H9 (cell line): ENCODE measurements at regions not wholly inside any gene's neighbourhood (a gene's known extent, or its start where the extent isn't known, plus 50 kb on each side); places are given as distances from the start of the nearest gene placed in this dataset.

Experiments used
- DNase-seq: peaks from one replicate; pipeline ENCODE4 v3.0.0-alpha.2; 2017
- H2AFZ ChIP-seq: one replicate; pipeline ENCODE4 v1.6.1; 2013; ENCODE audit warnings: mild to moderate bottlenecking, low read length, control low read depth, moderate library complexity
- H2AK5ac ChIP-seq: 2 replicates; pipeline ENCODE4 v1.6.1; 2013; ENCODE audit warnings: low read length, control low read depth, mixed read lengths; ENCODE audit not compliant: insufficient read length
- H2BK120ac ChIP-seq: one replicate; pipeline ENCODE4 v1.6.1; 2013; ENCODE audit warnings: low read depth, mild to moderate bottlenecking, low read length, control low read depth, inconsistent platforms; ENCODE audit not compliant: poor library complexity, severe bottlenecking
- H2BK12ac ChIP-seq: 2 replicates; pipeline ENCODE4 v1.6.1; 2013; ENCODE audit warnings: low read length, control low read depth, mixed read lengths, low read depth; ENCODE audit not compliant: insufficient read length
- H2BK15ac ChIP-seq: 2 replicates; pipeline ENCODE4 v1.6.1; 2013; ENCODE audit warnings: low read depth, low read length, control low read depth
- H2BK20ac ChIP-seq: one replicate; pipeline ENCODE4 v1.6.1; 2013; ENCODE audit warnings: low read depth, mild to moderate bottlenecking, low read length, control low read depth, inconsistent platforms; ENCODE audit not compliant: poor library complexity, severe bottlenecking
- H2BK5ac ChIP-seq: 2 replicates; pipeline ENCODE4 v1.6.1; 2013; ENCODE audit warnings: low read length, control low read depth, mixed read lengths; ENCODE audit not compliant: insufficient read length
- H3K14ac ChIP-seq: 2 replicates; pipeline ENCODE4 v1.6.1; 2013; ENCODE audit warnings: low read length, control low read depth; ENCODE audit not compliant: insufficient read depth
- H3K18ac ChIP-seq: 2 replicates; pipeline ENCODE4 v1.6.1; 2013; ENCODE audit warnings: low read depth, mild to moderate bottlenecking, mixed read lengths, low read length, control low read depth; ENCODE audit not compliant: insufficient read length
- H3K23ac ChIP-seq: 2 replicates; pipeline ENCODE4 v1.6.1; 2013; ENCODE audit warnings: low read length, control low read depth, mixed read lengths, low read depth; ENCODE audit not compliant: insufficient read length
- H3K23me2 ChIP-seq: 2 replicates; pipeline ENCODE4 v1.6.1; 2013; ENCODE audit warnings: low read depth, mild to moderate bottlenecking, mixed read lengths, low read length, control low read depth; ENCODE audit not compliant: insufficient read length, poor library complexity, severe bottlenecking
- H3K27ac ChIP-seq: 2 replicates; pipeline ENCODE4 v1.5.1; 2013; ENCODE audit warnings: low read length, control low read depth, mixed read lengths, low read depth; ENCODE audit not compliant: insufficient read length
- H3K27me3 ChIP-seq: 2 replicates; pipeline ENCODE4 v1.6.1; 2013; ENCODE audit warnings: low read length, control low read depth, inconsistent platforms; ENCODE audit not compliant: insufficient read depth
- H3K4ac ChIP-seq: 2 replicates; pipeline ENCODE4 v1.6.1; 2013; ENCODE audit warnings: low read depth, mild to moderate bottlenecking, control low read depth, inconsistent platforms, low read length, moderate library complexity
- H3K4me1 ChIP-seq: 2 replicates; pipeline ENCODE4 v1.6.1; 2013; ENCODE audit warnings: low read length, control low read depth, inconsistent platforms; ENCODE audit not compliant: insufficient read depth
- H3K4me2 ChIP-seq: 2 replicates; pipeline ENCODE4 v1.6.1; 2013; ENCODE audit warnings: low read length, control low read depth, mixed read lengths; ENCODE audit not compliant: insufficient read length, insufficient read depth
- H3K56ac ChIP-seq: 2 replicates; pipeline ENCODE4 v1.6.1; 2013; ENCODE audit warnings: low read depth, mild to moderate bottlenecking, mixed read lengths, low read length, control low read depth; ENCODE audit not compliant: insufficient read length
- H3K79me1 ChIP-seq: 2 replicates; pipeline ENCODE4 v1.6.1; 2013; ENCODE audit warnings: low read depth, mild to moderate bottlenecking, moderate library complexity, low read length, control low read depth, inconsistent platforms; ENCODE audit not compliant: insufficient read depth, poor library complexity, severe bottlenecking
- H3K79me2 ChIP-seq: 2 replicates; pipeline ENCODE4 v1.6.1; 2013; ENCODE audit warnings: low read length, control low read depth, inconsistent platforms; ENCODE audit not compliant: insufficient read depth
- H3K9ac ChIP-seq: 2 replicates; pipeline ENCODE4 v1.6.1; 2013; ENCODE audit warnings: low read length, control low read depth, mixed read lengths; ENCODE audit not compliant: insufficient read length; ENCODE audit errors: extremely low read depth
- H3K9me3 ChIP-seq: one replicate; pipeline ENCODE4 v1.6.1; 2013; ENCODE audit warnings: low read depth, low read length, inconsistent platforms; ENCODE audit not compliant: control insufficient read depth
- H3T11ph ChIP-seq: one replicate; pipeline ENCODE4 v1.6.1; 2013; ENCODE audit warnings: mild to moderate bottlenecking, low read length, control low read depth, inconsistent platforms
- H4K20me1 ChIP-seq: one replicate; pipeline ENCODE4 v1.6.1; 2013; ENCODE audit not compliant: control insufficient read depth, insufficient read length, insufficient read depth
- H4K5ac ChIP-seq: 2 replicates; pipeline ENCODE4 v1.6.1; 2013; ENCODE audit warnings: low read depth, mild to moderate bottlenecking, mixed read lengths, low read length, control low read depth; ENCODE audit not compliant: insufficient read length
- H4K8ac ChIP-seq: replicated peaks from 2 replicates; pipeline ENCODE4 v1.6.1; 2013; ENCODE audit warnings: low read length, control low read depth, mixed read lengths, low read depth; ENCODE audit not compliant: insufficient read length
- H4K91ac ChIP-seq: 2 replicates; pipeline ENCODE4 v1.6.1; 2013; ENCODE audit warnings: low read depth, mild to moderate bottlenecking, moderate library complexity, mixed read lengths, low read length, control low read depth; ENCODE audit not compliant: insufficient read length
- H3K27ac Mint-ChIP-seq, 3 experiments: 2 replicates in 2 of 3; 3 replicates in 1 of 3; pipeline ENCODE4 v1.8.0; 2020 to 2021; ENCODE audit warnings: mixed read lengths in 3 of 3, mild to moderate bottlenecking in 1 of 3, moderate library complexity in 1 of 3
- H3K27me3 Mint-ChIP-seq: 2 replicates; pipeline ENCODE4 v1.8.0; 2021; ENCODE audit warnings: low read depth, mild to moderate bottlenecking, moderate library complexity, mixed read lengths
- H3K36me3 Mint-ChIP-seq, 3 experiments: 2 replicates in 2 of 3; 3 replicates in 1 of 3; pipeline ENCODE4 v1.8.0; 2020 to 2021; ENCODE audit warnings: low read depth in 3 of 3, mixed read lengths in 3 of 3; ENCODE audit not compliant: insufficient read depth in 1 of 3
- H3K4me1 Mint-ChIP-seq, 2 experiments: 2 replicates each; pipeline ENCODE4 v1.8.0; 2020; ENCODE audit warnings: mixed read lengths in 2 of 2
- H3K4me3 Mint-ChIP-seq, 2 experiments: 2 replicates in 1 of 2; 3 replicates in 1 of 2; pipeline ENCODE4 v1.8.0; 2020 to 2021; ENCODE audit warnings: mild to moderate bottlenecking in 2 of 2, mixed read lengths in 2 of 2, moderate library complexity in 1 of 2
- H3K9me3 Mint-ChIP-seq, 2 experiments: 2 replicates in 1 of 2; 3 replicates in 1 of 2; pipeline ENCODE4 v1.8.0; 2020; ENCODE audit warnings: mild to moderate bottlenecking in 2 of 2, mixed read lengths in 2 of 2, moderate library complexity in 1 of 2
- WGBS: extraction: QIAGEN DNeasy Blood & Tissue Kit; methylation state at CpG from one replicate; pipeline ENCODE4 v1.1.7; 2013; ENCODE audit warnings: missing lambda C conversion rate, low lambda C conversion rate, mixed read lengths; ENCODE audit not compliant: insufficient read length; ENCODE audit errors: extremely low coverage; 5-methylcytosine and 5-hydroxymethylcytosine counted together
- TF ChIP-seq, protein P1 (sequence below): fragments of 200-600 bp; sonication (generic); conservative IDR thresholded peaks from 3 replicates; pipeline ENCODE4 v1.8.0; 2021; ENCODE audit warnings: antibody characterized with exemption, mild to moderate bottlenecking

DNA sequence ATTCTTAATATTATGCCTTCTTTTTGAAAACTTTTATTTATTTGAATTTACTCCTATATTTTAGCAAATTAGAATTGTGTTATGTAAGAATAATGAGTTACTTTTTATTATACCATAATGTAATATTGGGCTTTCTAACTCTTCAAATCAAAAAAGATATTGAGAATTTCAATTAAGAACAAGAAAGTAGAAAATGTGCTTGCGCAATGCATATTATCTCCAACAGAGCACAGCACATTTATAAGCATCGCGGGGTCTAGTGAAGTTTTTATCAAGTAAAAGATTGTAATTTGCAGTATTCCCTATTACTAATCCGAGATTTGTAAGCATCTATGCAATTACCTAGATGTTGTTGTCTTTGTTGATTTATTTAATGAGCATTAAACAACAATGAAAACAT lies 829.1 kb upstream of the CNTNAP5 start:
- Histone ChIP-seq H3K4me2 (no peak overlapping the region), H3K14ac (no peak overlapping the region), H3K56ac (no peak overlapping the region), H3K79me2 (no peaks in the 10 kb centered on the region), H3K23me2 (no peaks in the 10 kb centered on the region), H4K91ac (no peak overlapping the region), H2AFZ (no peak overlapping the region), H3T11ph (no peak overlapping the region), H2BK20ac (no peak overlapping the region), H2AK5ac (no peak overlapping the region), H3K4ac (no peak overlapping the region), H4K5ac (no peak overlapping the region), H4K8ac (no peak overlapping the region), H3K4me1 (no peaks in the 10 kb centered on the region), H3K27me3 (no peaks in the 10 kb centered on the region), H4K20me1 (no peaks in the 10 kb centered on the region), H2BK120ac (no peak overlapping the region), H3K23ac (no peak overlapping the region), H2BK5ac (no peak overlapping the region), H2BK15ac (no peak overlapping the region), H3K9me3 (no peaks in the 10 kb centered on the region), H3K27ac (no peak overlapping the region), H2BK12ac (no peak overlapping the region), H3K79me1 (no peaks in the 10 kb centered on the region), H3K9ac (no peak overlapping the region), H3K18ac (no peak overlapping the region)
- no peaks in the 10 kb centered on the region for H3K36me3 Mint-ChIP-seq
- no CpG with 5 or more reads among the region's 4 CpGs for WGBS
- H3K27ac Mint-ChIP-seq, result no peak overlapping the region
- TF ChIP-seq, protein P1, sequence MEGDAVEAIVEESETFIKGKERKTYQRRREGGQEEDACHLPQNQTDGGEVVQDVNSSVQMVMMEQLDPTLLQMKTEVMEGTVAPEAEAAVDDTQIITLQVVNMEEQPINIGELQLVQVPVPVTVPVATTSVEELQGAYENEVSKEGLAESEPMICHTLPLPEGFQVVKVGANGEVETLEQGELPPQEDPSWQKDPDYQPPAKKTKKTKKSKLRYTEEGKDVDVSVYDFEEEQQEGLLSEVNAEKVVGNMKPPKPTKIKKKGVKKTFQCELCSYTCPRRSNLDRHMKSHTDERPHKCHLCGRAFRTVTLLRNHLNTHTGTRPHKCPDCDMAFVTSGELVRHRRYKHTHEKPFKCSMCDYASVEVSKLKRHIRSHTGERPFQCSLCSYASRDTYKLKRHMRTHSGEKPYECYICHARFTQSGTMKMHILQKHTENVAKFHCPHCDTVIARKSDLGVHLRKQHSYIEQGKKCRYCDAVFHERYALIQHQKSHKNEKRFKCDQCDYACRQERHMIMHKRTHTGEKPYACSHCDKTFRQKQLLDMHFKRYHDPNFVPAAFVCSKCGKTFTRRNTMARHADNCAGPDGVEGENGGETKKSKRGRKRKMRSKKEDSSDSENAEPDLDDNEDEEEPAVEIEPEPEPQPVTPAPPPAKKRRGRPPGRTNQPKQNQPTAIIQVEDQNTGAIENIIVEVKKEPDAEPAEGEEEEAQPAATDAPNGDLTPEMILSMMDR, result no peak
- no peaks in the 10 kb centered on the region for H3K27me3 Mint-ChIP-seq
- H3K9me3 Mint-ChIP-seq, result no peaks in the 10 kb centered on the region
- H3K4me1 Mint-ChIP-seq, result no peaks in the 10 kb centered on the region
- H3K4me3 Mint-ChIP-seq, result no peak overlapping the region
- DNase-seq, result no peak
